HUES6 (cell line): ENCODE measurements at regions not wholly inside any gene's neighbourhood (a gene's known extent, or its start where the extent isn't known, plus 50 kb on each side); places are given as distances from the start of the nearest gene placed in this dataset.

Experiments
- H3K27ac ChIP-seq: 2 replicates; pipeline ENCODE4 v1.7.0; 2013; ENCODE audit warnings: low read depth, mild to moderate bottlenecking, low read length, inconsistent platforms
- H3K27me3 ChIP-seq: 2 replicates; pipeline ENCODE4 v1.6.1; 2013; ENCODE audit warnings: low read length; ENCODE audit not compliant: control insufficient read depth, insufficient read depth
- H3K36me3 ChIP-seq: 2 replicates; pipeline ENCODE4 v1.6.1; 2013; ENCODE audit warnings: low read length; ENCODE audit not compliant: control insufficient read depth, insufficient read depth
- H3K4me1 ChIP-seq: 2 replicates; pipeline ENCODE4 v1.6.1; 2013; ENCODE audit warnings: low read length; ENCODE audit not compliant: control insufficient read depth, insufficient read depth
- H3K4me3 ChIP-seq: 2 replicates; pipeline ENCODE4 v1.5.1; 2013; ENCODE audit warnings: low read depth, low read length
- H3K9ac ChIP-seq: one replicate; pipeline ENCODE4 v1.6.1; 2013; ENCODE audit warnings: mild to moderate bottlenecking, low read length
- H3K9me3 ChIP-seq: 2 replicates; pipeline ENCODE4 v1.6.1; 2013; ENCODE audit warnings: low read depth, low read length; ENCODE audit not compliant: control insufficient read depth, insufficient read depth

DNA sequence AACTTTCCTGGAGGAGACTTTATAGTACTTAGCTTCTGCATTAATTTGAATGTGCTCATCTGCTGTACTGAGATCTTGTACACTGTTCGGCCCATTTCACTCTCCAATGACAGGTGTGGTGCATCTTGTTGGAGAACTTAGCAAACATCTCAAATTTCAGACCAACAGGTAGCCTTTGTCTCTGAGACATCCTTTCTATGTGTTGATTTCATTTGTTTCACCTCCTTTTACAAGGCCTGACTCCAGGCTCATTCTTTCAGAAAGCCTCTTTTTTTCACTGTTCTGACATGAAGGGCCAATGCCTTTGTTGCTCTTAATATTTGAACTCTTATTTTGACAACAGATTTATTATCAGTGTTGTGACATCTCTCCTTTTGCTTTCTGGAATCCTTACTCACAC, 271.8 kb upstream of the FANCL start:
- H3K27me3 ChIP-seq: no peaks in the 10 kb centered on the region
- no peaks in the 10 kb centered on the region for H3K36me3 ChIP-seq
- H3K27ac ChIP-seq: no peak overlapping the region
- no peaks in the 10 kb centered on the region for H3K9me3 ChIP-seq
- no peak overlapping the region for H3K4me3 ChIP-seq
- peaks cover 11% of the 10 kb centered on the region for H3K4me1 ChIP-seq
- no peak overlapping the region for H3K9ac ChIP-seq

DNA sequence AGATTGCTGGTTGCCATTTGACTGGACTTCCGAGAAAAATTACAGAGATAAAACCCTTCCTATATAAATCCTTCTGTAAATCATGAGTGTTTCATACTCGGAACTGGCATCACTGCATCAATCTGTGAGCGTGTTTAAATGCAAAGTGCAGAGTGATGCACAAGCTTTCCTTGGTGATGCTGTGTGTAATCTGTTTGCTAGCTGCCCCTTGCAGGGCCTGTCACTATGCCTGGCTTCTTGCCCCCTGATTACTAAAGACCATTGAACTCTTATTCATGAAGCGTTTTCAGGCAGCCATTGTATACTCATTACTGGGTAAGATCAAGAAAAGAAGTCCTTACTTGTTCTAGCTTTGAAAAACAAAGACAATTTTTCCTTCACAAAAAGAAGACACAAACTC, 266.9 kb upstream of the FANCL start:
- Histone ChIP-seq H3K4me1 (peaks cover 5% of the 10 kb centered on the region), H3K27ac (no peak overlapping the region), H3K9ac (no peak overlapping the region), H3K36me3 (no peaks in the 10 kb centered on the region), H3K9me3 (no peaks in the 10 kb centered on the region), H3K4me3 (no peak overlapping the region), H3K27me3 (no peaks in the 10 kb centered on the region)

- Histone ChIP-seq H3K9ac (no peak overlapping the region), H3K4me1 (peaks cover 16% of the 10 kb centered on the region), H3K27me3 (no peaks in the 10 kb centered on the region), H3K27ac (no peak overlapping the region), H3K36me3 (no peaks in the 10 kb centered on the region), H3K4me3 (no peak overlapping the region), H3K9me3 (no peaks in the 10 kb centered on the region)
These were observed 262.8 kb upstream of the FANCL start for GRCh38 chr2:58503918-58504317.

DNA sequence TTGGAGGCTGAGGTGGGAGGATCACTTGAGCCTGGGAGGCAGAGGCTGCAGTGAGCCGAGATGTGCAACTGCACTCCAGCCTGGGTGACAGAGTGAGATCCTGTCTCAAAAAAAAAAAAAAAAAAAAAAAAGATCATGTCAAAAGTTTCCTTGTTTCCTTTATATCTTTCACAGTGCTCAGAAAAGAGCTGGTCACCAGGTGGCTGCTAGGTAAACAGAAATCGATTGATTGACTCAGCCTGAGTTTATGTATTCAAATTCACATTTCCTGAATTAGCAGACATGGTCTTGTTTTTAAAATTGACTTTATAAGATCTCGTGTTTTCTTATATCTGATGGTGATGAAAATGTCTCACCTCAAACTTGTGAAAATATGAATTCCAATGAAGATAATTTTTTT, 261.8 kb upstream of the FANCL start:
- Histone ChIP-seq H3K4me1 (peaks cover 16% of the 10 kb centered on the region), H3K9me3 (no peaks in the 10 kb centered on the region), H3K27me3 (no peaks in the 10 kb centered on the region), H3K36me3 (no peaks in the 10 kb centered on the region), H3K4me3 (no peak overlapping the region), H3K27ac (no peak overlapping the region), H3K9ac (no peak overlapping the region)

- Histone ChIP-seq H3K9ac (no peak overlapping the region), H3K36me3 (no peaks in the 10 kb centered on the region), H3K4me3 (no peak overlapping the region), H3K9me3 (no peaks in the 10 kb centered on the region), H3K4me1 (peaks cover 28% of the 10 kb centered on the region), H3K27me3 (no peaks in the 10 kb centered on the region), H3K27ac (no peak overlapping the region)
These were observed 260.4 kb upstream of the FANCL start for GRCh38 chr2:58501371-58502160.

- H3K27ac ChIP-seq: 0 out of 2 replicates have a peak overlapping the region, but pooled peaks have one; percentile 10
- no peak overlapping the region for H3K9ac ChIP-seq
- H3K4me3 ChIP-seq: no peak overlapping the region
- peaks cover 51% of the 10 kb centered on the region for H3K4me1 ChIP-seq
- H3K9me3 ChIP-seq: no peaks in the 10 kb centered on the region
- H3K36me3 ChIP-seq: no peaks in the 10 kb centered on the region
- no peaks in the 10 kb centered on the region for H3K27me3 ChIP-seq
These were observed 256.0 kb upstream of the FANCL start for GRCh38 chr2:58497168-58497567.

DNA sequence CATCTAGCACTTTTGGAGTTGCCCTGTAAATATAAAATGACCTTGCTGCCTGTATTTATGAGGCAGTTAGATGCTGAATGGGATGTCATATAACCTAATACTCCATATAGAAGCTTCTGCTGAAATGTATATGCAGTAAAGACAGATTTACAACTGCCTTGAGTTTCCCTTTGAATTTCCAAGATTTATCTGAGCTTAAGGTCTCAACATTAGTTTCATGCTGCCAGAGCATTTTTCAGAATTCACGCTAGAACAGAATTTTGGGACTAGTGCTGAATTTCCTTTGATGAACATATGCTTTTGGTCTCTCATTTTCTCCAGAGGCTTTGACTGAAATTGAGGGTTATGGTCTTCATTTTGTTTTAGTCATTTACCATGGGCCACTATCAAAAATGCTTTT, 254.7 kb upstream of the FANCL start:
- no peak overlapping the region for H3K9ac ChIP-seq
- peaks cover 43% of the 10 kb centered on the region for H3K4me1 ChIP-seq
- no peaks in the 10 kb centered on the region for H3K27me3 ChIP-seq
- no peaks in the 10 kb centered on the region for H3K9me3 ChIP-seq
- H3K4me3 ChIP-seq: no peak overlapping the region
- H3K27ac ChIP-seq: no peak overlapping the region
- H3K36me3 ChIP-seq: no peaks in the 10 kb centered on the region

- no peaks in the 10 kb centered on the region for H3K9me3 ChIP-seq
These were observed 253.0 kb upstream of the FANCL start for GRCh38 chr2:58494071-58494501.

GRCh38 chr2:58484629-58485028, 243.5 kb upstream of the FANCL start:
- Histone ChIP-seq H3K4me1 (peaks cover 6% of the 10 kb centered on the region), H3K27ac (no peak overlapping the region), H3K27me3 (peaks cover 3% of the 10 kb centered on the region; the same call in 1 of the 2 replicates), H3K36me3 (no peaks in the 10 kb centered on the region), H3K9ac (no peak overlapping the region), H3K4me3 (no peak overlapping the region), H3K9me3 (peaks cover 9% of the 10 kb centered on the region)

More at GRCh38 chr2:58494071-58494501, 253.0 kb upstream of the FANCL start:
- Histone ChIP-seq H3K4me3 (no peak overlapping the region), H3K4me1 (peaks cover 35% of the 10 kb centered on the region), H3K9ac (no peak overlapping the region), H3K27ac (no peak overlapping the region), H3K27me3 (no peaks in the 10 kb centered on the region), H3K36me3 (no peaks in the 10 kb centered on the region)

DNA sequence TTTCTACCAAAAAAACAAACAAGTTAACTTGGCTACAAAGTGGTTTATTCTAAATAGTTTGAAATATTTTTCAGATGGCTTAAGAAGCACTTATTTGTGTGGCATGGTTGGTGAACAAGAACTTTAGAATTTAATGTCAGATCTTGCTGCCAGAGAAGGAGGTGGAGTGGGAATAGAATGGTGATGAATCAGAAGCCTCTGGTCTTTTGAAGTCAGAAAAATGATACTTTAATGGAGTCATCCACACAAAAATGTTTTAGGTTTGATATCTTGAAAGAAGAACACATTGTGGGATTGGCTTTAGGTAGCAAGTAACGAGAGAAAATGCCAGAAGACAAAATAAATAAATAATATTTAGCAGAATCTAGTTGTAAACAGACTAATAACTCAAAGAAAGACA, 243.1 kb upstream of the FANCL start:
- H3K9ac ChIP-seq: no peak overlapping the region
- peaks cover 9% of the 10 kb centered on the region for H3K9me3 ChIP-seq
- H3K4me1 ChIP-seq: peaks cover 10% of the 10 kb centered on the region
- H3K27me3 ChIP-seq: peaks cover 6% of the 10 kb centered on the region; the same call in 1 of the 2 replicates
- H3K27ac ChIP-seq: no peak overlapping the region
- no peak overlapping the region for H3K4me3 ChIP-seq
- no peaks in the 10 kb centered on the region for H3K36me3 ChIP-seq

DNA sequence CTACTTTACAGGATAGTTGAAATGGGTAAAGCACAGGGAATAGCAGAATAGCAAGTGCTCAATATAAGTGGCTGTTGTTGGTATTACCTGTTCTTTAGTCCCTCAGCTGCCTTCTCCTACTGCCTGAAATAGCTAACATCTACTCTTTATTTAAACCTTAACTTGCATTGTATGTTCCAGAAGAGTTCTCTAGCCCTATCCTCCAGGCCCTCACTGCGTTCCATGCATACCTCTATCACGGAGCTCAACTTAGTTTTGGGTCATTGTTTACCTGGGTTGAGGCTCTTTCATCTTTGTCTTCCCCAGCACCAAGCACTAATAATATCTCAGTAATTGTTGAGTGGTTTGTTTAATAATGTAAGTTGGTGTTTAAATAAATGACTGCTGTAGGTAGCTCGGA, 242.2 kb upstream of the FANCL start:
- Histone ChIP-seq H3K9ac (no peak overlapping the region), H3K9me3 (peaks cover 9% of the 10 kb centered on the region), H3K4me1 (peaks cover 11% of the 10 kb centered on the region), H3K27me3 (peaks cover 9% of the 10 kb centered on the region; the same call in 1 of the 2 replicates), H3K36me3 (no peaks in the 10 kb centered on the region), H3K4me3 (no peak overlapping the region), H3K27ac (no peak overlapping the region)
